Dedifferentiated amniotic fluid mesenchymal stem cell (primary cell): ENCODE measurements at regions not wholly inside any gene's neighbourhood (a gene's known extent, or its start where the extent isn't known, plus 50 kb on each side); places are given as distances from the start of the nearest gene placed in this dataset.

Experiments used
- DNase-seq: peaks from one replicate; pipeline ENCODE4 v3.0.0-alpha.2; 2016; ENCODE audit errors: extremely low spot score

DNA sequence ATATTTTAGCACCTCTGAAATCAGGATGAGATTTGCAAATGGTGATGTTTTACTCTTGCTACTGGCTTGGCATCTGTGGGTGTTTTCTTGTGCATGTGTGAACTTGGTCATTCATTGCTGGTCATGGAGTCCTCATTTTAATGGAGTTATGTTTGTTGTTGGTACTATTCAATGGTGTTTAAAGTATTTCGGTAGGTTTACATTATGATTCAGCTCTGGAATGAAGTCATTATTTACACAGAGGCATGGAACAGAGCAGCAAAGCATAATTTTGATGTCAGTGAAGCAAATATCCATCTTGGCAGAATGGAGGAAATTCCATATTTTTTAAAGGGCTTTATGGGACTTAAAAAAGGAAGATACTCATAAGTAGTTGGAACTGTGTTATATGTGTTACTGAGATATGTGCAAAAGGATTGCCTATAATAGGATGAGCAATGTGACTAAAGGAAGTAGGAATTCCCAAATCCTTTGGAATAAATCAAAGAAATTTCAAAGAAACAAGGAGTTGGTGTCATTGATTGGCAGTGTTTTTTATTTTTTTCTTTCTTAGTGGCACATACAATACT lies 147.4 kb downstream of the ACTBL2 start:
- DNase-seq, result peak; percentile 66

GRCh38 chr5:57334475-57334874 lies 148.1 kb downstream of the ACTBL2 start:
- DNase-seq, result no peak

DNA sequence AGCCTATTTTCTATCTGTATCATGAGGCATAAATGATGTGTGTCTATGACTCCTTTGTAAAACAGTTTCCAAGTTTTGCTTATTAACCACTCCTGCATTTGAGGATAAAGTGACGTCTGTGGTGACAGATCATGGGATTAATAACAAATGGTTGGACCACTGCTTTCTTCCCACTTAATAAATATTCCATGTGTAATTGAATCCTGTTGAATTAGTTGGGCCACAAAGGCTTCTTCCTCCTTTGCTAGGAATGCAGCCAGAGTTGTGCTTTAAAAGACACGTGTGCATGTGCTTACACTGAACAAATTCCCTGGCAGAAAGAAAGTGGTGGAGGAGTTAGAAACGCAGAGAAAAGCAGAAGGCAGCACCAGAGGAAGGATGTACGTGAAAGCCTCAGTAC lies 150.2 kb downstream of the ACTBL2 start:
- DNase-seq, result no peak

DNA sequence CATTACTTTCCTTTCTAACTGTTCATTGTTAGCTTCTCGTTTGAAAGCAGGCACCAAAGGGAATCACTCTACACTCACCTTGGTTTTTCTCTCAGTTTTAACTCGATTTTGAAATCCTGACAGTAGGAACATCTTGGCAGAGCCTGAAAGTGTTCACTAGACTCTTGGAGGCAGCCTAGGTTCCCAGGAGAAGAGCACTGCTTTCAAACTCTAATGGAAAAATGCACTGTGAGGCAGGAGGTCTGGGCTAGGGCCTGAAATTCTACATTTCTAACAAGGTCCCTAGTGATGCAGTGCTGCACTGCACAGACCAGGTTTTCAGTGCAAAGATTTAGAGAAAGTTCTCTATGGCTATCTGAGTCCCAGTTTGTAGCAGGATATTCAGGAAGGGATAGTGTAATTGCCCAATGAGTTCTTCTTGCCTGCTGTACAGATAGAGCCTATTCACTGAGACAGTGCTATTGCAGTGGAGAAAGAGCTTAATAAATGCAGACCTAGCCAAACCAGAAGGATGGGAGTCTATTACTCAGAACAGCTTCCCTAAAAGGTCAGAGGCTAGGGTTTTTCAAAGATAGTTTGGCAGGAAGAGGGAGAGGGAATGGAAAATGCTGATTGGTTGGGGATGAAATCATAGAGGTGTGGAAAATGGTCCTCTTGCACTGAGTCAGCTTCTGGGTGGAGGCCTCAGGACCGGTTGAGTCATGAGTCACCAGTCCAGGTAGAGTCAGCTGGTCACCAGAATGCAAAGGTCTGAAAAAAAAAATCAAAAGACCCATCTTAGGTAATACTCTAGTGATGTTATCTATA lies 153.9 kb downstream of the GPBP1 start:
- no peak for DNase-seq

DNA sequence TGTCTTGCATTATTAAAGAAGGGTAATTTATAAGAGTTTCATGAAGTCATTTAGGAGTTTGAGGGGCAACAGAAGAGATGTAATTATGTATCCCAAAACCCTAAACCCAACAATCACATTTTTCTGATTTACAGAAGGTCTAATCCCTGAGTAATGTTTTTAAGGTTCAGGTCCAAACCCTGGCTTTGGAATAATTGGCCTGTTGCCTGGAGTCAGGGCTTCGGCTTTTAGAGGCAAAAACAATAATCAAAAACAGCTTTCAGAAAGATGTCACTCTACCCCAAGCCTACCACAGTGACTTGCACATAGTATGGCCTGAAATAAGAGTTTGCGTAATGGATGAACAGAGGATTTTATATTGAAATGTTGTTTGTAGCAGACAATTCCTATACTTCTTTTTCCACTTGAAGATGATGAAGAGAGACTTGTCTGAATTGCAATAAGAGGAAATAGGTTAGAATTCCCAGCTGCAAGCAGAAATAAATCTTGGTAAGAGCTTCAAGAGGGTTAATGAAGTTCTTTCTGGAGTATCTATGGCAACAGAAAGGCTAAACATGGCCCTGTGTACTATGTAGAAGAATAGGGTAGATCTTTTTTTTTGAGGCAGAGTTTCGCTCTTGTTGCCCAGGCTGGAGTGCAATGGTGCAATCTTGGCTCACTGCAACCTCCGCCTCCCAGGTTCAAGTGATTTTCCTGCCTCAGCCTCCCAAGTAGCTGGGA lies 152.0 kb downstream of the GPBP1 start:
- no peak for DNase-seq

DNA sequence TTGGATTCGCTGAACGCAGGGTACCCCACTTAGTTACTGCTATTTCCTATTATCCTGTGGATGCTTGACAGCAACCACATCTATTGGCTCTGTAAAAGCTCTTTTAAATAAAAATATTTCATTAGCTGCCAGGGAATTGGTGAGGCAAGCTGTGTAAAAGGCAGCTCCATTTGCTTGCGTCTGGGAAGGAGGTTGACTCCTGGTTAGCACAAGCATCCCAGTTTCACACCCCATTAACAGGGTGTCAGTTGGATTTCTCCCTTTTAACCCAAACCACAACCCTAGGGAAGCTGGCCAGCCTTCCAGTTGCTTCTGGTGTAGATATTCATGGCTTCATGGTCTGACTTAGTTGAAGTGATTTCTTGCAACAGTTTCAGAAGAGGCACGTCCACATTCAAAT lies 151.0 kb downstream of the GPBP1 start:
- no peak for DNase-seq

- DNase-seq, result no peak
These were observed 150.3 kb downstream of the GPBP1 start for GRCh38 chr5:57324181-57324580.

DNA sequence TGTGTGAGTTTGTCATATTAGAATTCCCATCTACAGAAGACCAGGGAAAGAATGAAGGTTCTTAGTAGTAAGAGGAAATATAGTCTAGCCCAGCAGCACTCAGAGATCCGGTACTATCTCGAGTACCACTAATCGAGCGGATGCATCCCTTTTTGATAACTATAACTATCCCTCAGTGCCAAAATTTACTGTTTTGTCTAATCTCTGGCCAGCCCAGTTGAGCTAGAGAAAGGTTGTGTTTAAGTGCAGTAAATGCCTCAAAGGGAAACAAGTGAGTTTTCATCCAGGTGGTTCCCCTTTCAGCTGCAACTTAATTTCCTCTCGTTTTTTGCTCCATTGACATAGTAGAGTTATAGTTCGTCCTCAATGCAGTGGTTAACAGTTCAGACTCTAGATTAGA lies 146.7 kb downstream of the GPBP1 start:
- no peak for DNase-seq

- DNase-seq, result no peak
These were observed 145.8 kb downstream of the GPBP1 start for GRCh38 chr5:57319628-57320027.

DNA sequence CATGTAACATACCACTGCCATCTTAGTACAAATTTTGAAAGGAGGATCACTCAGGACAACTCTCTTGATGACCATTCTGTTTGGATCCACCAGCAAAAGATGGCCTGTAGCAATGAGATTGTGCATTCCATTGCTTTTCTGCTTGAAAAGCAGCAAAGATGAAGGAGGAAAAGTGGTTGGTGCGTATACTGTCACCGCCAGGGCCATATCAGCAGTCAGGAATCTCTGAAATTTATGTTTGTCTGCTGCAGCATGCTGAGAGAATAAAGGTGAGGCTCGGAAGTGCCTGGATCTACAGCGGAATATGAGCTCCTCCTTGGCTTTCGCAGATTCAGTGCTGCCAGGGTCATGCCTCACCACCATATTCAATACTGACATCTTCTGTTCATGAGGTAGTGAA lies 144.4 kb downstream of the GPBP1 start:
- no peak for DNase-seq

- DNase-seq, result no peak
These were observed 143.5 kb downstream of the GPBP1 start for GRCh38 chr5:57317341-57317740.

GRCh38 chr5:57316798-57317327 lies 143.0 kb downstream of the GPBP1 start:
- DNase-seq, result peak; percentile 73

- DNase-seq, result no peak
These were observed 142.1 kb downstream of the GPBP1 start for GRCh38 chr5:57315941-57316340.
